ENCODE measurements at regions not wholly inside any gene's neighbourhood (a gene's known extent, or its start where the extent isn't known, plus 50 kb on each side); places are given as distances from the start of the nearest gene placed in this dataset.
A peak's percentile ranks its signal among the peaks of the same experiment; 100 is the strongest.

- DNase-seq (ENCODE audit: low read depth, low spot score) = no peak
Measured at GRCh38 chr11:28833169-28833568, 725.0 kb downstream of the METTL15 start.

- no peak for DNase-seq (ENCODE audit: low read depth, low spot score)
Measured at GRCh38 chr11:28826807-28827206, 718.6 kb downstream of the METTL15 start.

DNA sequence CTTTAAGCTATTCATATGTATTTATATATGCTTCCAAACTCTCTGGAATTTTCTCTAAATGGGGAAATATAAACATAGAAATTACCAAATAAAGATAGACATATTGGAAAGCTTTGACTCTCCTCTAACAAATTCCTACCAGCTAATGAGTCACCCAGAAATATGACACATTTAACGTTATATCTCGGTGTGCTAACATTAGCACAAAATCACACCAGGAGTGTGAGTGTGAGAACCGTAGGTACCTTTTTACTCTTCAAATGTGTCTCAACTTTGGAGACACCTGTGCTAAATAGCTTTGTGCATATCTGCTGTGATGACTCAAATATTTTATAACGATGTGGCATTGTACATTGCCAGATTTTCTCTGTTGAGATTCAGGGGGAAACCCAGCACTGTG, 714.4 kb downstream of the METTL15 start:
- DNase-seq (ENCODE audit: low read depth, low spot score) = no peak

GRCh38 chr11:28820296-28820989, 712.3 kb downstream of the METTL15 start:
- DNase-seq (ENCODE audit: low read depth, low spot score) = no peak

GRCh38 chr11:28819741-28820140, 711.6 kb downstream of the METTL15 start:
- no peak for DNase-seq (ENCODE audit: low read depth, low spot score)

GRCh38 chr11:28815110-28815509, 706.9 kb downstream of the METTL15 start:
- DNase-seq (ENCODE audit: low read depth, low spot score) = no peak

GRCh38 chr11:28808771-28809170, 700.6 kb downstream of the METTL15 start:
- DNase-seq (ENCODE audit: low read depth, low spot score) = no peak

- DNase-seq (ENCODE audit: low read depth, low spot score) = peak; percentile 36
Measured at GRCh38 chr11:28799316-28799715, 691.1 kb downstream of the METTL15 start.

DNA sequence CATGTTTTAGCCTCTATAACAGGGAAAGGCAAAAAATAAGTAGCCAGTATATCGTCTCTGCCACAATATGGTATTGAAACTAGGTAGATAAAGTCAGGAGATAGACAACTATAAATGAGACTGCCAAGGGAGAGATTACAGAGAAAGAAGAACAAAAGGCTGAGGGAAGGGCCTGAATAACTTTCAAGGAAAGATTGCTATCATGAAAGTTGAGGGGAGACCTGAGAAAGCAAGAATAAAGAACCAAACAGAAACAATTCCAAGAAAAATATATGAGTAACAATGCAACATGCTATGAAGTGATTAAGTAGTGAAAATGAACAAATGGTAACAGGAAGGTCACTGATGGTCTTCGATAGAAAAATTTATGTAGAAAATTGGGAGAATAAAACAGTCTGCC, 690.1 kb downstream of the METTL15 start:
- DNase-seq (ENCODE audit: low read depth, low spot score) = peak; percentile 21

GRCh38 chr11:28797536-28797935, 689.3 kb downstream of the METTL15 start:
- DNase-seq (ENCODE audit: low read depth, low spot score) = no peak

- no peak for DNase-seq (ENCODE audit: low read depth, low spot score)
Measured at GRCh38 chr11:28794405-28794804, 686.2 kb downstream of the METTL15 start.

DNA sequence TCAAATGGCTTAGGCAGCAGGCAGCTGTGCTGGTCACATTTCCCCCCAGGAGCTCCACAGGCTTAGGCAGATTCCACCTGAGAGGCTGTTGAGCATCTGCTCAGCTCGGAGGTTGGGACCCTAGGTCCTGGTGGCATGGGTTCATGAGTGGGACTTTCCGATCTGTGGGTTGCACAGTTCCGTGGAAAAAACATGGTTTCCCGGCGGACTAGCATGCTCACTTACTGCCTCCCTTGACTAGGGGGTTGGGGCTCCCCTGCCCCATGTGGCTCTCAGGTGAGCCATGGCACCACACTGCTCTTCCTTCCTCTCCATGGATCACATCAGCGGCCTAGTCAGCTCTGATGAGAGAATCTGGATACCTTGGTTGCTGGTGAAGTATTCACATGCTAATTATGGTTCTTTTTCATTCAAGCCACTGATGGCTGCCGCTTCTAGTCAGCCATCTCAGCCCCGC, 685.1 kb downstream of the METTL15 start:
- DNase-seq (ENCODE audit: low read depth, low spot score) = no peak

GRCh38 chr11:28792856-28793255, 684.7 kb downstream of the METTL15 start:
- no peak for DNase-seq (ENCODE audit: low read depth, low spot score)

DNA sequence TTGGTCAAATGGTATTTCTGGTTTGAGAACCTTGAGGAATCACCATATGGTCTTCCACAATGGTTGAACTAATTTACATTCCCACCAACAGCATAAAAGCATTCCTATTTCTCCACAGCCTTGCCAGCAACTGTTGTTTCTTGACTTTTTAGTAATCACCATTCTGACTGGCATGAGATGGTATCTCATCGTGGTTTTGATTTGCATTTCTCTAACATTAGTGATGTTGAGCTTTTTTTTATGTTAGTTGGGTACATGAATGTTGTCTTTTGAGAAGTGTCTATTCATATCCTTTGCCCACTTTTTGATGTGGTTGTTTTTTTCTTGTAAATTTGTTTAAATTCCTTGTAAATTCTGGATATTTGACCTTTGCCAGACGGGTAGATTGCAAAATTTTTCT, 679.7 kb downstream of the METTL15 start:
- DNase-seq (ENCODE audit: low read depth, low spot score) = peak; percentile 55

DNA sequence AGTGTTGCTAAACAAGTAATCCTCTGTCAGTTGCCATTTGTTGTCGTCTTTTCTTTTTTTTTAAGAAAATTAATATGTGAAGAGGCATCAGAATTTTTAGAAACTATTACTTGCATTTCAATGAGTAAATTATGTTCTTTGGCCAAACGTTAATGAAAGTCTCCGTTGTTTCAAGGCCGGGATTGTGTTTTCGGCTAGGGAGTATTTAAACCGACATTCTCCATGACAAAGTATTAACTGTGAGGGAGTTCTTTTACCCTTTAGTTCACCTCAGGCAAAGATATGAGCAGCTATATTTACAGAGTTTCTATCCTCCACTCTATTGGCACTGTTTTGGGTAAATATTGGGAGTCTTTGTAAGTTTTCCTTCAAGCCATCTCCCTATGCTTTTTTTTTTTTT, 668.9 kb downstream of the METTL15 start:
- no peak for DNase-seq (ENCODE audit: low read depth, low spot score)

DNA sequence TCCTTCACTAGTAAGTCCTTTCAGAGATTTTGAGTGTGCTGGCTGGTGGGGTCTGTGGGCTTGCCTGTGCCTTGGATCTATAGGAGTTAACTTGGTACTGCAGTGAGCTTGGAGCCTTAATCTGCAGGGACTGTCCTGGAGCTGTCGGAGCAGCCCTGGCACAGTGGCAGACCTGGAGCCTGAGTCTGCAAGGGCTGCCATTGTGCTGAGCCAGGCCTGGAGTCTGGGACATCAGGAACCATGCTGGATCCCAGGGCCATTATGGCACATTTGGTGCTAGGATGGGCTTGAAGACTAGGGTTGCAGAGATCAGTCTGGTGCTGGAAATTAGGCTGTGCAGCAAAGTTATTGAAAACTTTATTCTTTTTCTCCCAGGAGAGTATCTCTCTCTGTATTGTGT, 665.4 kb downstream of the METTL15 start:
- no peak for DNase-seq (ENCODE audit: low read depth, low spot score)

- no peak for DNase-seq (ENCODE audit: low read depth, low spot score)
Measured at GRCh38 chr11:28770806-28771205, 662.6 kb downstream of the METTL15 start.

GRCh38 chr11:28767574-28767973, 659.4 kb downstream of the METTL15 start:
- DNase-seq (ENCODE audit: low read depth, low spot score) = peak; percentile 41

DNA sequence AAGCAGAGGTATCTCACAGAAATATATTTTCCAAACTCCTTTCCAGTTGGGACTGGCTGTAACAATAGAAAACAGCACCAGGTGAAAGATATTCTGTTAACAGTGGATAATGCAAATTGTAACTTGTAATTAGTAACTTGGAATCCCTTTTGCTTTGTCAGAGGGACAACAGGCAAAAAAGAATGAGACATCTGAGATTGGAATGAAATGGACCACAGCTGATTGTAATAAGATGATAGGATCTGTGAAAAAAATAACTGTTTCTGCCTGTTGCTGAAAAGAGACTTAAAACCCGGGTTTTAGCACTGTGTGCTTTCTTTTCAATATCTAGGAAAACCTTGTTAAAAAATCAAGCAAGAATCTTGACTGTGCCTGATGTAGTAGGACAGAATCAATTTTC, 655.7 kb downstream of the METTL15 start:
- no peak for DNase-seq (ENCODE audit: low read depth, low spot score)

DNA sequence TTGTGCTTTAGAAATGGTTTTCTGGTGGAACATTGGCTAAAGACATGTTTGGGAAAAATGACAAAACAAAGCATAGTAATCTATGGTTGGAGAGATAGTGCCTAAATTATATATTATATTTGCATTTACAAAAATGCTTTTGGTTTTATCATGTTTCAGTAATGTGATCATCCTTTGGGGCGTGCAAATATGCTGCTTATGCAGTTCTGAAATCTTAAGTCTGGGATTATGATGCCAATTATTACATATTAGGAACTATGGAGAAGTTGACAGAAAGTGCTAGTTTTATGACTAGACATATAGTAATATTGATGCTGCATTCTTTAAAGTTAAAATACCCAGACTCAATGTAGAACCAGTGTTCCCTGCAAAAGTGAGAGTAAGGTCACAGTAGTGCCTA, 655.0 kb downstream of the METTL15 start:
- DNase-seq (ENCODE audit: low read depth, low spot score) = no peak

- DNase-seq (ENCODE audit: low read depth, low spot score) = peak; percentile 66
Measured at GRCh38 chr11:28760676-28761390, 652.6 kb downstream of the METTL15 start.

GRCh38 chr11:28759311-28759710, 651.1 kb downstream of the METTL15 start:
- peak; percentile 66 for DNase-seq (ENCODE audit: low read depth, low spot score)
